NCI-H446 treated with DMSO at 0.1 percent for 48 hours (cell line): ENCODE measurements at regions not wholly inside any gene's neighbourhood (a gene's known extent, or its start where the extent isn't known, plus 50 kb on each side); places are given as distances from the start of the nearest gene placed in this dataset.

Experiments
- DNase-seq: peaks from one replicate; lab custom pipeline; 2025; lab: John Stamatoyannopoulos, UW

GRCh38 chr18:79609841-79610281, 69.7 kb upstream of the CTDP1 start:
- no peak for DNase-seq

- no peak for DNase-seq
Measured at GRCh38 chr18:79610461-79611039, 69.1 kb upstream of the CTDP1 start.

GRCh38 chr18:79611040-79611681, 68.4 kb upstream of the CTDP1 start:
- no peak for DNase-seq

GRCh38 chr18:79612291-79613108, 67.1 kb upstream of the CTDP1 start:
- no peak for DNase-seq

GRCh38 chr18:79613186-79613931, 66.2 kb upstream of the CTDP1 start:
- DNase-seq, result no peak

GRCh38 chr18:79614211-79614955, 65.2 kb upstream of the CTDP1 start:
- no peak for DNase-seq

- DNase-seq, result no peak
Measured at GRCh38 chr18:79615091-79615490, 64.5 kb upstream of the CTDP1 start.

GRCh38 chr18:79615586-79615985, 64.0 kb upstream of the CTDP1 start:
- no peak for DNase-seq

- no peak for DNase-seq
Measured at GRCh38 chr18:79616651-79617510, 62.7 kb upstream of the CTDP1 start.

- DNase-seq, result no peak
Measured at GRCh38 chr18:79617511-79618500, 61.8 kb upstream of the CTDP1 start.

GRCh38 chr18:79620576-79621165, 58.9 kb upstream of the CTDP1 start:
- no peak for DNase-seq

- DNase-seq, result no peak
Measured at GRCh38 chr18:79621501-79621900, 58.1 kb upstream of the CTDP1 start.

GRCh38 chr18:79622004-79622403, 57.6 kb upstream of the CTDP1 start:
- DNase-seq, result no peak

GRCh38 chr18:79624356-79625170, 55.0 kb upstream of the CTDP1 start:
- no peak for DNase-seq

- DNase-seq, result no peak
Measured at GRCh38 chr18:79625195-79625923, 54.2 kb upstream of the CTDP1 start.

GRCh38 chr18:79625924-79626561, 53.6 kb upstream of the CTDP1 start:
- no peak for DNase-seq
